Osteocyte (in vitro differentiated cells): ENCODE measurements at regions not wholly inside any gene's neighbourhood (a gene's known extent, or its start where the extent isn't known, plus 50 kb on each side); places are given as distances from the start of the nearest gene placed in this dataset.

Experiments used
- DNase-seq: peaks from one replicate; pipeline ENCODE4 v3.0.0; 2021; ENCODE audit warnings: mixed read lengths; ENCODE audit not compliant: unreplicated experiment; ENCODE audit errors: extremely low spot score
- H3K27ac Mint-ChIP-seq: one replicate; pipeline ENCODE4 v1.8.0; 2021; ENCODE audit warnings: mild to moderate bottlenecking, mixed read lengths; ENCODE audit not compliant: unreplicated experiment
- H3K27me3 Mint-ChIP-seq: one replicate; pipeline ENCODE4 v1.8.0; 2021; ENCODE audit warnings: mixed read lengths; ENCODE audit not compliant: unreplicated experiment
- H3K36me3 Mint-ChIP-seq: one replicate; pipeline ENCODE4 v1.8.0; 2021; ENCODE audit warnings: mixed read lengths; ENCODE audit not compliant: unreplicated experiment
- H3K4me1 Mint-ChIP-seq: one replicate; pipeline ENCODE4 v1.8.0; 2021; ENCODE audit warnings: mixed read lengths; ENCODE audit not compliant: unreplicated experiment
- H3K4me3 Mint-ChIP-seq: one replicate; pipeline ENCODE4 v1.8.0; 2021; ENCODE audit warnings: mild to moderate bottlenecking, moderate library complexity, mixed read lengths; ENCODE audit not compliant: unreplicated experiment
- H3K9me3 Mint-ChIP-seq: one replicate; pipeline ENCODE4 v1.8.0; 2021; ENCODE audit warnings: mixed read lengths; ENCODE audit not compliant: unreplicated experiment
- CTCF ChIP-seq: fragments of 200-600 bp; sonication (generic); IDR thresholded peaks from 2 replicates; pipeline ENCODE4 v1.5.0; 2021; ENCODE audit warnings: antibody characterized with exemption, mild to moderate bottlenecking, moderate library complexity

- Mint-ChIP-seq H3K9me3 (peaks cover 37% of the 10 kb centered on the region), H3K27ac (no peak overlapping the region), H3K4me1 (no peaks in the 10 kb centered on the region), H3K27me3 (no peaks in the 10 kb centered on the region), H3K4me3 (no peak overlapping the region), H3K36me3 (no peaks in the 10 kb centered on the region)
- no peak for TF ChIP-seq CTCF
- no peak for DNase-seq
These were observed 461.3 kb upstream of the DCC start for GRCh38 chr18:51878724-51879123.

- no peak for DNase-seq
- TF ChIP-seq CTCF, result no peak
- Mint-ChIP-seq H3K36me3 (no peaks in the 10 kb centered on the region), H3K9me3 (peaks cover 39% of the 10 kb centered on the region), H3K4me3 (no peak overlapping the region), H3K27ac (no peak overlapping the region), H3K27me3 (no peaks in the 10 kb centered on the region), H3K4me1 (no peaks in the 10 kb centered on the region)
These were observed 460.7 kb upstream of the DCC start for GRCh38 chr18:51879329-51879728.

GRCh38 chr18:51881394-51881793 is 458.6 kb upstream of the DCC start:
- no peak overlapping the region for H3K27ac Mint-ChIP-seq
- no peaks in the 10 kb centered on the region for H3K4me1 Mint-ChIP-seq
- H3K27me3 Mint-ChIP-seq, result no peaks in the 10 kb centered on the region
- no peak for TF ChIP-seq CTCF
- DNase-seq, result no peak
- no peak overlapping the region for H3K4me3 Mint-ChIP-seq
- no peaks in the 10 kb centered on the region for H3K36me3 Mint-ChIP-seq
- peaks cover 42% of the 10 kb centered on the region for H3K9me3 Mint-ChIP-seq

- TF ChIP-seq CTCF, result no peak
- no peaks in the 10 kb centered on the region for H3K36me3 Mint-ChIP-seq
- H3K9me3 Mint-ChIP-seq, result peaks cover 34% of the 10 kb centered on the region
- H3K4me1 Mint-ChIP-seq, result no peaks in the 10 kb centered on the region
- no peak for DNase-seq
- H3K27me3 Mint-ChIP-seq, result no peaks in the 10 kb centered on the region
- no peak overlapping the region for H3K27ac Mint-ChIP-seq
- no peak overlapping the region for H3K4me3 Mint-ChIP-seq
These were observed 456.0 kb upstream of the DCC start for GRCh38 chr18:51884039-51884438.

- H3K27ac Mint-ChIP-seq, result no peak overlapping the region
- no peak overlapping the region for H3K4me3 Mint-ChIP-seq
- no peak for TF ChIP-seq CTCF
- H3K36me3 Mint-ChIP-seq, result no peaks in the 10 kb centered on the region
- no peak for DNase-seq
- peaks cover 26% of the 10 kb centered on the region for H3K9me3 Mint-ChIP-seq
- no peaks in the 10 kb centered on the region for H3K4me1 Mint-ChIP-seq
- no peaks in the 10 kb centered on the region for H3K27me3 Mint-ChIP-seq
These were observed 449.2 kb upstream of the DCC start for GRCh38 chr18:51890762-51891161.
